ENCODE measurements at regions not wholly inside any gene's neighbourhood (a gene's known extent, or its start where the extent isn't known, plus 50 kb on each side); places are given as distances from the start of the nearest gene placed in this dataset.
A peak's percentile ranks its signal among the peaks of the same experiment; 100 is the strongest.

DNA sequence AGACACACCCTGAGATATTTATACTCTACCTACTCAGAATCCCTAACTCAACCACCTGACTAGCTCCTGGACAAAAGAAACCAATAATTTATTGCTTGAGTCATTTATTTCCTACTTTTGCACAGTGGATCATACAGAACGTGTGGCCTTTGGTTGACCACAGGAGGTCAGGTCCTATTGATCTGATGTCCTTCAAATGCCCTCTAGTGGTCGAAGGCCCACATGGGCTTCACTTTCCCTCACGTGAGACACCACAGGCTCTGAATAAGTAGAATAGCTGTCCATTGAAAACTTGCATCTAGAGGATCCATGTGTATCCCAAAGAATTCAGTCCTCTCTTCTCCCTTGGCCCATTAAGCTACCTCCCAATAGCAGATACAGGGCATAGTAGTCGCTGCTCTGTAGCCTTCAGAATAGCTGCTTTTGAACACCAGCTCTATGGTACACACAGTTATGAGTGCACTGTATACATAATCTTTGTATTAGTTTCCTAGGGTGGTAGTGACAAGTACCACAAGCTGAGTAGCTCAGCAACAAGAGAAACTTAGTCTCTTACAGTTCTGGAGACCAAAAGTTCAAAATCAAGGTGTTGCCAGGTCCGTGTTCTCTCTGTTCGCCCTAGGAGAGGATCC lies 177.6 kb upstream of the SMARCA2 start:
- BruUV-seq (replicated peaks) = no TSS peak
- peak; percentile 71 for ATAC-seq
- Histone ChIP-seq H3K4me1 (ENCODE audit: control insufficient read depth in 1 of 2, insufficient read depth in 2 of 2, low read length in 2 of 2) (no peaks in the 10 kb centered on the region), H3K27ac (ENCODE audit: low read depth, low read length) (no peak overlapping the region), H3K27me3 (ENCODE audit: insufficient read depth, low read length) (no peaks in the 10 kb centered on the region), H3K79me2 (ENCODE audit: insufficient read depth, low read length) (no peaks in the 10 kb centered on the region), H3K4me2 (ENCODE audit: low read length) (no peak overlapping the region), H4K20me1 (ENCODE audit: insufficient read depth) (no peaks in the 10 kb centered on the region), H3K9me3 (ENCODE audit: control insufficient read depth in 1 of 2, insufficient read depth in 1 of 2, low read depth in 1 of 2, low read length in 2 of 2) (no peaks in the 10 kb centered on the region), H3K4me3 (replicated peaks in 1 of 2; ENCODE audit: low read depth in 1 of 2, low read length in 2 of 2) (no peak overlapping the region), H2AFZ (ENCODE audit: low read depth, low read length, poor library complexity, severe bottlenecking) (no peak overlapping the region), H3K36me3 (ENCODE audit: control insufficient read depth in 1 of 2, insufficient read depth in 2 of 2, low read length in 2 of 2) (no peaks in the 10 kb centered on the region), H3K9me2 (ENCODE audit: insufficient read depth) (no peaks in the 10 kb centered on the region), H3K9ac (ENCODE audit: low read length) (no peak overlapping the region)
- ChIA-PET RAD21 (ENCODE audit: low non-redundant PET in 1 of 2, low total read pairs in 2 of 2, uncharacterized antibody in 2 of 2, unreplicated experiment in 2 of 2) (no interaction called here), CTCF (no interaction called here), POLR2A (no interaction called here)
- intact Hi-C loops (cut with micrococcal nuclease) = no loop called here
- DNase-seq (ENCODE audit: low read depth, low spot score) = no peak
- TF ChIP-seq RAD21 (IDR thresholded peaks at IDR 0.05; ENCODE audit: low read depth) = peak; percentile 20; the same call in 1 of the 2 replicates
- TF ChIP-seq, protein P1, sequence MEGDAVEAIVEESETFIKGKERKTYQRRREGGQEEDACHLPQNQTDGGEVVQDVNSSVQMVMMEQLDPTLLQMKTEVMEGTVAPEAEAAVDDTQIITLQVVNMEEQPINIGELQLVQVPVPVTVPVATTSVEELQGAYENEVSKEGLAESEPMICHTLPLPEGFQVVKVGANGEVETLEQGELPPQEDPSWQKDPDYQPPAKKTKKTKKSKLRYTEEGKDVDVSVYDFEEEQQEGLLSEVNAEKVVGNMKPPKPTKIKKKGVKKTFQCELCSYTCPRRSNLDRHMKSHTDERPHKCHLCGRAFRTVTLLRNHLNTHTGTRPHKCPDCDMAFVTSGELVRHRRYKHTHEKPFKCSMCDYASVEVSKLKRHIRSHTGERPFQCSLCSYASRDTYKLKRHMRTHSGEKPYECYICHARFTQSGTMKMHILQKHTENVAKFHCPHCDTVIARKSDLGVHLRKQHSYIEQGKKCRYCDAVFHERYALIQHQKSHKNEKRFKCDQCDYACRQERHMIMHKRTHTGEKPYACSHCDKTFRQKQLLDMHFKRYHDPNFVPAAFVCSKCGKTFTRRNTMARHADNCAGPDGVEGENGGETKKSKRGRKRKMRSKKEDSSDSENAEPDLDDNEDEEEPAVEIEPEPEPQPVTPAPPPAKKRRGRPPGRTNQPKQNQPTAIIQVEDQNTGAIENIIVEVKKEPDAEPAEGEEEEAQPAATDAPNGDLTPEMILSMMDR (IDR thresholded peaks at IDR 0.05 in 2 of 3, conservative IDR thresholded peaks at IDR 0.05 in 1 of 3; ENCODE audit: borderline replicate concordance in 1 of 3, insufficient read depth in 1 of 3, low read depth in 2 of 3, low read length in 2 of 3) = peak in 2 of 3 experiments; percentile 34 to 44; a peak in 4 of 6 replicates
- TF ChIP-seq CEBPB (IDR thresholded peaks at IDR 0.05; ENCODE audit: low read depth) = no peak
- TF ChIP-seq EZH2phosphoT487 (IDR thresholded peaks at IDR 0.05; ENCODE audit: borderline replicate concordance) = no peak

GRCh38 chr9:1839909-1840308 lies 175.2 kb upstream of the SMARCA2 start:
- Histone ChIP-seq H3K4me1 (ENCODE audit: control insufficient read depth in 1 of 2, insufficient read depth in 2 of 2, low read length in 2 of 2) (no peaks in the 10 kb centered on the region), H3K79me2 (ENCODE audit: insufficient read depth, low read length) (no peaks in the 10 kb centered on the region), H3K36me3 (ENCODE audit: control insufficient read depth in 1 of 2, insufficient read depth in 2 of 2, low read length in 2 of 2) (no peaks in the 10 kb centered on the region), H4K20me1 (ENCODE audit: insufficient read depth) (no peaks in the 10 kb centered on the region), H3K9me3 (ENCODE audit: control insufficient read depth in 1 of 2, insufficient read depth in 1 of 2, low read depth in 1 of 2, low read length in 2 of 2) (no peaks in the 10 kb centered on the region), H3K4me2 (ENCODE audit: low read length) (no peak overlapping the region), H3K4me3 (replicated peaks in 1 of 2; ENCODE audit: low read depth in 1 of 2, low read length in 2 of 2) (no peak overlapping the region), H2AFZ (ENCODE audit: low read depth, low read length, poor library complexity, severe bottlenecking) (no peak overlapping the region), H3K27me3 (ENCODE audit: insufficient read depth, low read length) (no peaks in the 10 kb centered on the region), H3K27ac (ENCODE audit: low read depth, low read length) (no peak overlapping the region), H3K9ac (ENCODE audit: low read length) (no peak overlapping the region), H3K9me2 (ENCODE audit: insufficient read depth) (no peaks in the 10 kb centered on the region)
- intact Hi-C loops (cut with micrococcal nuclease) = no loop called here
- ATAC-seq = no peak
- no peak for DNase-seq (ENCODE audit: low read depth, low spot score)
- RAD21 ChIA-PET (ENCODE audit: low non-redundant PET in 1 of 2, low total read pairs in 2 of 2, uncharacterized antibody in 2 of 2, unreplicated experiment in 2 of 2) = no interaction called here
- POLR2A ChIA-PET = no interaction called here
- BruUV-seq (replicated peaks) = no TSS peak
- CTCF ChIA-PET = no interaction called here
- TF ChIP-seq CEBPB (IDR thresholded peaks at IDR 0.05; ENCODE audit: low read depth) = no peak
- no peak for TF ChIP-seq SRF (IDR thresholded peaks at IDR 0.05; ENCODE audit: low read depth)
- no peak for TF ChIP-seq EGR1 (IDR thresholded peaks at IDR 0.05; ENCODE audit: low read depth)
- TF ChIP-seq, protein P2, sequence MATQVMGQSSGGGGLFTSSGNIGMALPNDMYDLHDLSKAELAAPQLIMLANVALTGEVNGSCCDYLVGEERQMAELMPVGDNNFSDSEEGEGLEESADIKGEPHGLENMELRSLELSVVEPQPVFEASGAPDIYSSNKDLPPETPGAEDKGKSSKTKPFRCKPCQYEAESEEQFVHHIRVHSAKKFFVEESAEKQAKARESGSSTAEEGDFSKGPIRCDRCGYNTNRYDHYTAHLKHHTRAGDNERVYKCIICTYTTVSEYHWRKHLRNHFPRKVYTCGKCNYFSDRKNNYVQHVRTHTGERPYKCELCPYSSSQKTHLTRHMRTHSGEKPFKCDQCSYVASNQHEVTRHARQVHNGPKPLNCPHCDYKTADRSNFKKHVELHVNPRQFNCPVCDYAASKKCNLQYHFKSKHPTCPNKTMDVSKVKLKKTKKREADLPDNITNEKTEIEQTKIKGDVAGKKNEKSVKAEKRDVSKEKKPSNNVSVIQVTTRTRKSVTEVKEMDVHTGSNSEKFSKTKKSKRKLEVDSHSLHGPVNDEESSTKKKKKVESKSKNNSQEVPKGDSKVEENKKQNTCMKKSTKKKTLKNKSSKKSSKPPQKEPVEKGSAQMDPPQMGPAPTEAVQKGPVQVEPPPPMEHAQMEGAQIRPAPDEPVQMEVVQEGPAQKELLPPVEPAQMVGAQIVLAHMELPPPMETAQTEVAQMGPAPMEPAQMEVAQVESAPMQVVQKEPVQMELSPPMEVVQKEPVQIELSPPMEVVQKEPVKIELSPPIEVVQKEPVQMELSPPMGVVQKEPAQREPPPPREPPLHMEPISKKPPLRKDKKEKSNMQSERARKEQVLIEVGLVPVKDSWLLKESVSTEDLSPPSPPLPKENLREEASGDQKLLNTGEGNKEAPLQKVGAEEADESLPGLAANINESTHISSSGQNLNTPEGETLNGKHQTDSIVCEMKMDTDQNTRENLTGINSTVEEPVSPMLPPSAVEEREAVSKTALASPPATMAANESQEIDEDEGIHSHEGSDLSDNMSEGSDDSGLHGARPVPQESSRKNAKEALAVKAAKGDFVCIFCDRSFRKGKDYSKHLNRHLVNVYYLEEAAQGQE (IDR thresholded peaks at IDR 0.05; ENCODE audit: low read depth) = no peak
- TF ChIP-seq ZFX (IDR thresholded peaks at IDR 0.05) = no peak
- no peak for TF ChIP-seq EZH2phosphoT487 (IDR thresholded peaks at IDR 0.05; ENCODE audit: borderline replicate concordance)
- no peak for TF ChIP-seq POLR2AphosphoS5 (IDR thresholded peaks at IDR 0.05; ENCODE audit: low read depth, low read length)
- no peak for TF ChIP-seq CBX3 (IDR thresholded peaks at IDR 0.05; ENCODE audit: low read depth)
- TF ChIP-seq RAD21 (IDR thresholded peaks at IDR 0.05; ENCODE audit: low read depth) = no peak

All from HCT116 (cell line).